GM23338 (cell line): ENCODE measurements at regions not wholly inside any gene's neighbourhood (a gene's known extent, or its start where the extent isn't known, plus 50 kb on each side); places are given as distances from the start of the nearest gene placed in this dataset.

ENCODE experiments used
- ATAC-seq: fragments of 200-7000 bp; cut with Tn5 transposase; 3 replicates; pipeline ENCODE4 v1.9.1; 2020
- DNase-seq: peaks from one replicate; pipeline ENCODE4 v3.0.0-alpha.2; 2015; ENCODE audit warnings: low spot score
- H2AFZ ChIP-seq: fragments of 200-600 bp; sonication (generic); 2 replicates; pipeline ENCODE4 v1.8.0; 2016; ENCODE audit warnings: antibody characterized with exemption, mild to moderate bottlenecking, moderate library complexity
- H3F3A ChIP-seq: fragments of 200-600 bp; sonication (generic); replicated peaks from 2 replicates; pipeline ENCODE4 v1.8.0; 2017; ENCODE audit warnings: antibody characterized with exemption, mixed run types, low read depth
- H3K27ac ChIP-seq: fragments of 200-600 bp; sonication (generic); 2 replicates; pipeline ENCODE4 v1.6.1; 2016; ENCODE audit warnings: low read depth
- H3K27me3 ChIP-seq: fragments of 200-600 bp; sonication (generic); 2 replicates; pipeline ENCODE4 v1.8.0; 2016; ENCODE audit warnings: mild to moderate bottlenecking, mixed run types, moderate library complexity; ENCODE audit not compliant: insufficient read depth
- H3K36me3 ChIP-seq: fragments of 200-600 bp; sonication (generic); 2 replicates; pipeline ENCODE4 v1.8.0; 2016; ENCODE audit warnings: mild to moderate bottlenecking; ENCODE audit not compliant: insufficient read depth
- H3K4me1 ChIP-seq: fragments of 200-600 bp; sonication (generic); 2 replicates; pipeline ENCODE4 v1.8.0; 2016; ENCODE audit warnings: mild to moderate bottlenecking, moderate library complexity; ENCODE audit not compliant: insufficient read depth
- H3K4me2 ChIP-seq: fragments of 200-600 bp; sonication (generic); 2 replicates; pipeline ENCODE4 v1.7.1; 2017; ENCODE audit warnings: mixed run types
- H3K4me3 ChIP-seq: fragments of 200-600 bp; sonication (generic); 2 replicates; pipeline ENCODE4 v1.6.1; 2016; ENCODE audit warnings: mixed run types
- H3K79me2 ChIP-seq: fragments of 200-600 bp; sonication (generic); replicated peaks from 2 replicates; pipeline ENCODE4 v1.8.0; 2017; ENCODE audit warnings: mild to moderate bottlenecking; ENCODE audit not compliant: insufficient read depth
- H3K9me2 ChIP-seq: fragments of 200-600 bp; sonication (generic); 2 replicates; pipeline ENCODE4 v1.8.0; 2017; ENCODE audit not compliant: insufficient read depth
- H4K20me1 ChIP-seq: fragments of 200-600 bp; sonication (generic); replicated peaks from 2 replicates; pipeline ENCODE4 v1.8.0; 2017; ENCODE audit warnings: mild to moderate bottlenecking; ENCODE audit not compliant: insufficient read depth
- H3K27ac Mint-ChIP-seq: 2 replicates; pipeline ENCODE4 v1.8.0; 2020; ENCODE audit warnings: inconsistent platforms, mild to moderate bottlenecking, moderate library complexity, mixed read lengths
- H3K27me3 Mint-ChIP-seq: 3 replicates; pipeline ENCODE4 v1.8.0; 2022; ENCODE audit warnings: low read depth, mild to moderate bottlenecking, moderate library complexity, mixed read lengths, inconsistent platforms; ENCODE audit not compliant: insufficient read depth, poor library complexity
- H3K36me3 Mint-ChIP-seq: 3 replicates; pipeline ENCODE4 v1.8.0; 2021; ENCODE audit warnings: low read depth, mild to moderate bottlenecking, inconsistent platforms, moderate library complexity, mixed read lengths
- H3K4me1 Mint-ChIP-seq: 3 replicates; pipeline ENCODE4 v1.8.0; 2020; ENCODE audit warnings: mild to moderate bottlenecking, inconsistent platforms, mixed read lengths
- H3K4me3 Mint-ChIP-seq: 3 replicates; pipeline ENCODE4 v1.8.0; 2021; ENCODE audit warnings: moderate library complexity, mild to moderate bottlenecking, inconsistent platforms, mixed read lengths
- H3K9me3 Mint-ChIP-seq: 3 replicates; pipeline ENCODE4 v1.8.0; 2020; ENCODE audit warnings: moderate library complexity, mild to moderate bottlenecking, inconsistent platforms, mixed read lengths
- CTCF ChIP-seq, 2 experiments: fragments of 200-600 bp in 1 of 2; sonication (generic) in 1 of 2; conservative IDR thresholded peaks; 2 replicates each; pipeline versions ENCODE4 v1.5.1 to v1.6.1; 2016 to 2017; ENCODE audit warnings: antibody characterized with exemption in 2 of 2, low read depth in 2 of 2, mild to moderate bottlenecking in 2 of 2, moderate library complexity in 1 of 2
- NANOG ChIP-seq: IDR thresholded peaks from 2 replicates; pipeline ENCODE4 v1.6.1; 2016; ENCODE audit warnings: antibody characterized with exemption, borderline replicate concordance
- ZNF114 ChIP-seq: fragments of 250-450 bp; sonication (Bioruptor Pico); IDR thresholded peaks from 2 replicates; pipeline ENCODE4 v1.5.0; 2020; ENCODE audit warnings: mild to moderate bottlenecking, moderate library complexity
- ZNF462 ChIP-seq: fragments of 250-450 bp; sonication (Bioruptor Pico); IDR thresholded peaks from 2 replicates; pipeline ENCODE4 v1.5.0; 2020; ENCODE audit warnings: mild to moderate bottlenecking, moderate library complexity

- Mint-ChIP-seq H3K36me3 (peaks cover 3% of the 10 kb centered on the region; the same call in 2 of the 3 replicates), H3K27me3 (peaks cover 5% of the 10 kb centered on the region), H3K4me1 (peaks cover 4% of the 10 kb centered on the region; the same call in 1 of the 3 replicates), H3K9me3 (peaks cover 10% of the 10 kb centered on the region; the same call in 2 of the 3 replicates), H3K4me3 (no peak overlapping the region), H3K27ac (no peak overlapping the region)
- Histone ChIP-seq H3K4me3 (no peak overlapping the region), H3K79me2 (no peaks in the 10 kb centered on the region), H3K27ac (no peak overlapping the region), H2AFZ (no peak overlapping the region), H3K4me2 (no peak overlapping the region), H3F3A (no peaks in the 10 kb centered on the region), H3K9me2 (no peaks in the 10 kb centered on the region), H3K4me1 (no peaks in the 10 kb centered on the region), H3K36me3 (no peaks in the 10 kb centered on the region), H3K27me3 (no peaks in the 10 kb centered on the region), H4K20me1 (no peaks in the 10 kb centered on the region)
- TF ChIP-seq ZNF114 (0 out of 2 replicates have a peak, but pooled peaks have one; percentile 21), NANOG (no peak), CTCF (conservative IDR thresholded peaks at IDR 0.05; ENCODE audit: low read depth in 2 of 2) (peak; percentile 82), ZNF462 (CRISPR knock-in tag) (peak; percentile 65; the same call in 1 of the 2 replicates)
- peak; percentile 69 for DNase-seq
- ATAC-seq = peak; percentile 89
Observed at GRCh38 chr5:36459176-36460135, 146.9 kb upstream of the SLC1A3 start.
